Body of pancreas (tissue), 4 donors: ENCODE measurements at regions not wholly inside any gene's neighbourhood (a gene's known extent, or its start where the extent isn't known, plus 50 kb on each side); places are given as distances from the start of the nearest gene placed in this dataset.

ENCODE experiments used
- CTCF ChIP-seq, 7 experiments: fragments of 450-650 bp in 4 of 7; fragments of 200-600 bp in 3 of 7; sonication (generic) in 3 of 7; IDR thresholded peaks; one replicate each; pipeline ENCODE4 v1.5.1; 2016 to 2019; ENCODE audit warnings: antibody characterized with exemption in 7 of 7
- POLR2A ChIP-seq, 3 donors: fragments of 450-650 bp; IDR thresholded peaks; one replicate each; pipeline ENCODE4 v1.6.1; 2016; ENCODE audit warnings: antibody characterized with exemption in 3 of 3, mild to moderate bottlenecking in 2 of 3

- no peak for TF ChIP-seq CTCF (IDR thresholded peaks at IDR 0.05)
- TF ChIP-seq POLR2A (IDR thresholded peaks at IDR 0.05), result no peak
Measured at GRCh38 chr10:81192221-81192788, 654.6 kb downstream of the SH2D4B start.
